Stomach smooth muscle (tissue), 2 donors: ENCODE measurements at regions not wholly inside any gene's neighbourhood (a gene's known extent, or its start where the extent isn't known, plus 50 kb on each side); places are given as distances from the start of the nearest gene placed in this dataset.
"Not testable (repeated sequence)": the region's sequence is repeated elsewhere in the genome, so short reads cannot be mapped to it uniquely, and the experiment has no call there.

Experiments used
- H3K27ac ChIP-seq: one replicate; pipeline ENCODE4 v1.7.0; 2013; ENCODE audit warnings: mild to moderate bottlenecking, low read length, inconsistent platforms
- H3K27me3 ChIP-seq, 2 donors: one replicate each; pipeline ENCODE4 v1.7.0; 2013; ENCODE audit warnings: low read length in 2 of 2; ENCODE audit not compliant: insufficient read depth in 2 of 2, control insufficient read depth in 1 of 2
- H3K36me3 ChIP-seq, 2 donors: one replicate each; pipeline ENCODE4 v1.7.0; 2013; ENCODE audit warnings: low read length in 2 of 2; ENCODE audit not compliant: control insufficient read depth in 2 of 2, insufficient read depth in 2 of 2
- H3K4me1 ChIP-seq: one replicate; pipeline ENCODE4 v1.7.0; 2013; ENCODE audit warnings: low read length; ENCODE audit not compliant: control insufficient read depth, insufficient read depth
- H3K4me3 ChIP-seq, 2 donors: one replicate each; pipeline ENCODE4 v1.7.0; 2013; ENCODE audit warnings: low read length in 2 of 2
- H3K9ac ChIP-seq, 2 donors: one replicate each; pipeline ENCODE4 v1.7.0; 2013; ENCODE audit warnings: low read length in 2 of 2, mild to moderate bottlenecking in 1 of 2
- H3K9me3 ChIP-seq, 2 donors: one replicate each; pipeline ENCODE4 v1.7.0; 2013; ENCODE audit warnings: low read length in 2 of 2; ENCODE audit not compliant: control insufficient read depth in 2 of 2
- donor health status: healthy.
- donor health status: Pancreatic carcinoma.

GRCh38 chr1:120304341-120304740, 110.5 kb upstream of the NBPF8 start:
- not testable (repeated sequence) for H3K27ac ChIP-seq, H3K27me3 ChIP-seq, H3K9me3 ChIP-seq, H3K9ac ChIP-seq, H3K4me3 ChIP-seq, H3K36me3 ChIP-seq, H3K4me1 ChIP-seq

- H3K9me3 ChIP-seq, H3K4me1 ChIP-seq, H3K9ac ChIP-seq, H3K36me3 ChIP-seq, H3K4me3 ChIP-seq, H3K27ac ChIP-seq, H3K27me3 ChIP-seq: not testable (repeated sequence)
These were observed 115.3 kb upstream of the NBPF8 start for GRCh38 chr1:120299433-120300057.

DNA sequence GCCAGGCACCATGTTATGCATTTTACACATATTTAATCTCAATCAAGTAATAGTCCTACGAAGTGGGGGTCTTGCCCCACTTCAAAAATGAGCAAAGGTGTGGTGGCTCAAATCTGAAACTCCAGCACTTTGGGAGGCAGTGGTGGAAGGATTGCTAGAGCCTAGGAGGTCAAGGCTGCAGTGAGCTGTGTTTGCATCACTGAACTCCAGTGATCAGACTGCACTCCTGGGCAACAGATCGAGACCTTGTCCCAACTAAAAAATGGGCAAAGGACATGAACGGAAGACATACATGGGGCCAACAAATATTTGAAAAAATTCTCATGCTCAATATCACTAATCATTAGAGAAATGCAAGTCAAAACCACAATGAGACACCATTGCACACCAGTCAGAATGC, 116.3 kb upstream of the NBPF8 start:
- not testable (repeated sequence) for H3K9ac ChIP-seq, H3K27ac ChIP-seq, H3K27me3 ChIP-seq

DNA sequence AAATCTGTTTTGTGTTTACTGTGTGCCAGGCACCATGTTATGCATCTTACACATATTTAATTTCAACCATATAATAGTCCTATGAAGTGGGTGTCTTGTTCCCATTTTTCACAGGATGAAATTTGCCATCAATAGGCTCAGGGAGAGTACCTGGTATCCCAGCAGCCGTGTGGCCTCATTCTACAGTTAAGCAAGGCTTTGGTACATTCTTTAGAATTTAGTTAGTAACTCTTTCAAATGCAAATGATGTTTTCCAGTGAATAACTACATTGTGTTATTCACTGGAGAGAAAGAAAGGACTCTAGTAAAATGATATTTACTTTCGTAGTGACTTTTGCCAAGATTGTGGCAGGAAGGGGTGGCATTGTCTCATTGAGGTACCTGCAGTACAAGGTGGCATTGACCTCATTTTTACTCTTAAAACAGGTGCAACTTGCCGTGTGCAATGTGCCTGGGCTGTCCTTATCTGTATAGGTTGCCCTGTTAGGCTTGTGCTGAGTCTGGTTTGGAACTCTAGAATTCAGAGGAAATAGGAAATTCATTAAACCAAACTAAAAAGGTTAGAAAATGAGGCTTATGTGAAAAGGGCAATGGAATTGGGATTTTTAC, 117.4 kb upstream of the NBPF8 start:
- not testable (repeated sequence) for H3K27me3 ChIP-seq, H3K27ac ChIP-seq

More for the DNA sequence above, 116.3 kb upstream of the NBPF8 start:
- H3K9me3 ChIP-seq, H3K4me1 ChIP-seq, H3K36me3 ChIP-seq, H3K4me3 ChIP-seq: not testable (repeated sequence)

DNA sequence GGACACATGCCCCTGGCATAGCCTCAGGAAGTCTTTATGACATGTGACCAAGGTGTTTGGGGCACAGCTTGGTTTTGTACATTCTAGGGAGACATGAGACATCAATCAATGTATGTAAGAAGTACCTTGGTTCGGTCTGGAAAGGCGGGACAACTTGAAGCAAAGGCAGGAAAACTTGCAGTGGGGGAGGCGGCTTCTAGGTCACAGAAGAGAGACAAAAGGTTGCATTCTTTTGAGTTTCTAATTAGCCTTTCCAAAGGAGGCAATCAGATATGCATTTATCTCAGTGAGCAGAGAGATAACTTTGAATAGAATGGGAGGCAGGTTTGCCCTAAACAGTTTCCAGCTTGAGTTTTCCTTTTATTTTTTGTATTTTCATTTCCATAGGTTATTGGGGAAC, 113.8 kb upstream of the SEC22B start:
- H3K9ac ChIP-seq, H3K4me1 ChIP-seq, H3K27me3 ChIP-seq, H3K4me3 ChIP-seq, H3K9me3 ChIP-seq, H3K36me3 ChIP-seq, H3K27ac ChIP-seq: not testable (repeated sequence)

More for the DNA sequence above, 117.4 kb upstream of the NBPF8 start:
- H3K9ac ChIP-seq, H3K9me3 ChIP-seq, H3K36me3 ChIP-seq, H3K4me3 ChIP-seq, H3K4me1 ChIP-seq: not testable (repeated sequence)

- not testable (repeated sequence) for H3K9ac ChIP-seq, H3K4me3 ChIP-seq, H3K4me1 ChIP-seq, H3K36me3 ChIP-seq, H3K9me3 ChIP-seq, H3K27ac ChIP-seq, H3K27me3 ChIP-seq
These were observed 113.3 kb upstream of the SEC22B start for GRCh38 chr1:120289601-120290074.

DNA sequence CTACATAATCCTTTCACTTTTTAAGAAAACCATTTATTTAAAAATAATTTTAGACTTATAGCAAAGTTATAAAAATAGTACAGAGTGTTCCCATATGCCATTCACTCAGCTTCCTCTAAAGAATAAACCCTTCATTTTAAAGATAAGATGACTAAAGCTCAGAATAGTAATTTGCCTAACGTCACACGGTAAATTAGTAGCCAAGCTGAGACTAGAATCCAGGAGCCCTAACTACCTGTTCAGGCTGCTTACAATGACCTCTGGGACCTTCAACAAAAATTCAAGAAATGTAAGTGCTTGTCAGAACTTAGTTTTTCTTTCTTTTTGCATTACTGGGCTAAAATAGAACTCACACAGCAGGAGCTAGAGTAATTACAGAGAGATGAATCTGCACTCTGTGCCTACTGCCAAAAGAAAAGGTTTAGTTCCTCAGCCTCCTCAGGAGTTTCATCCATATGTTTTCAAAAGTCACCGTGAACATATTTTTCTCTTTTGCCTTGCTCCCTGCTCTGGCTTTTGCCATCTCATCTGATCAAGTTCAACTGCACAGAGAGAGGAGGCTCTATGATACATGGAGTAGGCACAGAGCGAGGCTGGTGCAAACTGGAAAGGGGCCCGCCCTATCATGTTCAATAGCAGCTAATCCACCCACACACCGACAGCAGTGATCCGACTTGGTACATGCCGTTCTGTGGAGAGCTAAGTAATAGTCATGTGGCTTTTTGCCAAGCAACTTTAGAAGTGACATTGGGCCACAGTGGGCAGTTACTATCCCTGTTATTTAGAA, 112.7 kb upstream of the SEC22B start:
- H3K9me3 ChIP-seq, H3K4me1 ChIP-seq, H3K4me3 ChIP-seq, H3K9ac ChIP-seq, H3K27ac ChIP-seq, H3K27me3 ChIP-seq, H3K36me3 ChIP-seq: not testable (repeated sequence)

- H3K9ac ChIP-seq, H3K36me3 ChIP-seq, H3K27ac ChIP-seq, H3K4me1 ChIP-seq, H3K4me3 ChIP-seq, H3K9me3 ChIP-seq, H3K27me3 ChIP-seq: not testable (repeated sequence)
These were observed 111.8 kb upstream of the SEC22B start for GRCh38 chr1:120288167-120288566.

DNA sequence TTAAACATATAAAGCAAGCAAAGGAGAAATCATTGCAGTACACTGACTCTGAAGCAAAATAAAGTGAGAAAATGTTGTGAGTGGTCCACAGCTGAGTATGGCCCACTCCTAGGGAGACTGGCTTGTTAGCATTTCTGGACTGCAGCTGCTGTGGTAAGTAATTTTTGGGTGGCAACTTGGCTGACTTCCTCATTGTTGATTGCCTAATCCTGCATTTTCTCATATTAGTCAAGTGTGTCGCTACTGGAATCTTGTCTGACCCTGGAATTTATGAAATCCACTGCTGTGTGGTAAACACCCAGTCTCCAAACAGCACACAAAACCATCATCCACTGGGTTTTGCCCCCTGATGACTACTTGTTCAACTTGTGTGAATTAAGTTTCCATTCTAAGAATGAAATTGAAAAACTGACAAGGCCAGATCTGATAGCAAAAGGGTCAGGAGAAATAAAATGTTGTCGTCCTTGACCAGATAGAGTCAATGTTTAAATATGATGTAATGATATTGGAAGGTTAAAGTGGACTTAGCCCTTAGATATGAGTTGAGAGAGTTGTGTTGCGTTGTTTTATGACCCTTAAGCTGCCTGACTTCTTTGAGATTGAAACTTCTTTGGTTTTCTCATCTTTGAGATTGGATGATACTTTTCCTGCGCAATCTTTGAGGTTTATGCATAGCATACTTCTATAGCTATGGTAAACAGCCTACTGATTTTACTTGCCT, 106.6 kb upstream of the SEC22B start:
- H3K9me3 ChIP-seq, H3K9ac ChIP-seq, H3K27me3 ChIP-seq, H3K4me1 ChIP-seq, H3K36me3 ChIP-seq, H3K4me3 ChIP-seq, H3K27ac ChIP-seq: not testable (repeated sequence)

GRCh38 chr1:120278259-120278610, 101.9 kb upstream of the SEC22B start:
- not testable (repeated sequence) for H3K36me3 ChIP-seq, H3K9me3 ChIP-seq, H3K4me3 ChIP-seq, H3K9ac ChIP-seq, H3K27ac ChIP-seq, H3K27me3 ChIP-seq, H3K4me1 ChIP-seq
